SU-DHL-6 (cell line): ENCODE measurements at regions not wholly inside any gene's neighbourhood (a gene's known extent, or its start where the extent isn't known, plus 50 kb on each side); places are given as distances from the start of the nearest gene placed in this dataset.

Source experiments
- H2AFZ ChIP-seq: fragments of 200-600 bp; sonication (generic); 2 replicates; pipeline ENCODE4 v1.6.1; 2014; ENCODE audit warnings: low read depth, mild to moderate bottlenecking, moderate library complexity, mixed read lengths, antibody characterized with exemption, low read length; ENCODE audit not compliant: severe bottlenecking
- H3F3A ChIP-seq: fragments of 200-600 bp; shearing (Covaris generic); 2 replicates; pipeline ENCODE4 v1.6.0; 2016; ENCODE audit warnings: antibody characterized with exemption, mild to moderate bottlenecking; ENCODE audit not compliant: insufficient read depth
- H3K27ac ChIP-seq: fragments of 200-600 bp; sonication (generic); 2 replicates; pipeline ENCODE4 v1.5.1; 2016; ENCODE audit warnings: low read depth, mild to moderate bottlenecking, low read length, moderate library complexity, mixed read lengths
- H3K27me3 ChIP-seq: fragments of 200-600 bp; sonication (generic), shearing (Covaris generic); 2 replicates; pipeline ENCODE4 v1.6.0; 2014; ENCODE audit warnings: mild to moderate bottlenecking, low read length
- H3K36me3 ChIP-seq: fragments of 200-600 bp; sonication (generic); 2 replicates; pipeline ENCODE4 v1.6.1; 2014; ENCODE audit warnings: mild to moderate bottlenecking, low read length, mixed read lengths
- H3K4me2 ChIP-seq: fragments of 300-600, 200-600 bp; shearing (Covaris generic), sonication (generic); 2 replicates; pipeline ENCODE4 v1.6.0; 2014; ENCODE audit warnings: low read length, low read depth, mild to moderate bottlenecking; ENCODE audit not compliant: poor library complexity, severe bottlenecking
- H3K4me3 ChIP-seq: fragments of 200-600 bp; sonication (generic); 2 replicates; pipeline ENCODE4 v1.5.1; 2014; ENCODE audit warnings: antibody characterized with exemption, low read length, mild to moderate bottlenecking, mixed read lengths; ENCODE audit not compliant: insufficient read depth, poor library complexity, severe bottlenecking
- H3K79me2 ChIP-seq: fragments of 200-600 bp; sonication (generic); 2 replicates; pipeline ENCODE4 v1.6.1; 2014; ENCODE audit warnings: mild to moderate bottlenecking, low read length, moderate library complexity; ENCODE audit not compliant: insufficient read depth
- H3K9ac ChIP-seq: fragments of 200-600 bp; sonication (generic); 2 replicates; pipeline ENCODE4 v1.7.0; 2014; ENCODE audit warnings: mild to moderate bottlenecking, low read length
- H3K9me2 ChIP-seq: fragments of 200-600 bp; sonication (generic); replicated peaks from 2 replicates; pipeline ENCODE4 v1.6.1; 2014; ENCODE audit warnings: low read length; ENCODE audit not compliant: insufficient read depth
- H3K9me3 ChIP-seq: fragments of 200-600 bp; sonication (generic); 2 replicates; pipeline ENCODE4 v1.6.1; 2014; ENCODE audit warnings: low read length, mixed read lengths; ENCODE audit not compliant: insufficient read depth
- H4K20me1 ChIP-seq: fragments of 200-600 bp; sonication (generic); 2 replicates; pipeline ENCODE4 v1.6.1; 2014; ENCODE audit warnings: low read depth, mild to moderate bottlenecking, antibody characterized with exemption, low read length, moderate library complexity, mixed read lengths
- CTCF ChIP-seq: fragments of 200-600 bp; sonication (generic); IDR thresholded peaks from one replicate; pipeline ENCODE4 v1.5.1; 2017; ENCODE audit warnings: antibody characterized with exemption, mild to moderate bottlenecking, low read length, moderate library complexity; ENCODE audit not compliant: insufficient read depth, poor library complexity, severe bottlenecking
- EZH2phosphoT487 ChIP-seq: fragments of 200-600 bp; sonication (generic), shearing (Covaris generic); conservative IDR thresholded peaks from 2 replicates; pipeline ENCODE4 v1.6.1; 2018; ENCODE audit warnings: mild to moderate bottlenecking, antibody characterized with exemption, low read length, moderate library complexity, mixed read lengths

GRCh38 chr2:146817613-146818012 is 1027.2 kb upstream of the ACVR2A start:
- no peaks in the 10 kb centered on the region for H3K36me3 ChIP-seq
- no peak overlapping the region for H3K9ac ChIP-seq
- H3K4me3 ChIP-seq = no peak overlapping the region
- H3F3A ChIP-seq = no peaks in the 10 kb centered on the region
- no peaks in the 10 kb centered on the region for H3K79me2 ChIP-seq
- H3K9me3 ChIP-seq = no peaks in the 10 kb centered on the region
- no peaks in the 10 kb centered on the region for H3K27me3 ChIP-seq
- H3K9me2 ChIP-seq = no peaks in the 10 kb centered on the region
- no peaks in the 10 kb centered on the region for H4K20me1 ChIP-seq
- H3K4me2 ChIP-seq = no peak overlapping the region
- no peak overlapping the region for H2AFZ ChIP-seq
- TF ChIP-seq EZH2phosphoT487 (no peak), CTCF (no peak)
- H3K27ac ChIP-seq = no peak overlapping the region

GRCh38 chr2:146814971-146815370 is 1029.9 kb upstream of the ACVR2A start:
- Histone ChIP-seq H3K27ac (no peak overlapping the region), H3K9ac (no peak overlapping the region), H3K4me2 (no peak overlapping the region), H3F3A (no peaks in the 10 kb centered on the region), H3K79me2 (no peaks in the 10 kb centered on the region), H3K9me2 (no peaks in the 10 kb centered on the region), H2AFZ (no peak overlapping the region), H3K36me3 (no peaks in the 10 kb centered on the region), H4K20me1 (no peaks in the 10 kb centered on the region), H3K4me3 (no peak overlapping the region), H3K27me3 (no peaks in the 10 kb centered on the region), H3K9me3 (no peaks in the 10 kb centered on the region)
- no peak for TF ChIP-seq CTCF
- no peak for TF ChIP-seq EZH2phosphoT487

- Histone ChIP-seq H3K79me2 (no peaks in the 10 kb centered on the region), H3K4me3 (no peak overlapping the region), H3K27ac (no peak overlapping the region), H3K9ac (no peak overlapping the region), H3K4me2 (no peak overlapping the region), H3K9me2 (no peaks in the 10 kb centered on the region), H3K27me3 (no peaks in the 10 kb centered on the region), H4K20me1 (no peaks in the 10 kb centered on the region), H3F3A (no peaks in the 10 kb centered on the region), H3K9me3 (no peaks in the 10 kb centered on the region), H2AFZ (no peak overlapping the region), H3K36me3 (no peaks in the 10 kb centered on the region)
- no peak for TF ChIP-seq CTCF
- no peak for TF ChIP-seq EZH2phosphoT487
These were observed 1037.2 kb upstream of the ACVR2A start for GRCh38 chr2:146807568-146808168.
